GM12878 (cell line): ENCODE measurements at regions not wholly inside any gene's neighbourhood (a gene's known extent, or its start where the extent isn't known, plus 50 kb on each side); places are given as distances from the start of the nearest gene placed in this dataset.

ENCODE experiments used
- ATAC-seq: fragments of 200-7000 bp; cut with Tn5 transposase; 3 replicates; pipeline ENCODE4 v1.9.1; 2020; ENCODE audit warnings: mild to moderate bottlenecking, moderate library complexity
- BruUV-seq: library from RNA; stranded (reverse); fragments of 400-500 nt; replicated peaks from 2 replicates; lab custom pipeline; 2021; lab: Mats Ljungman, UMichigan
- CTCF ChIA-PET: fragments of 300-600 bp; sonication (Branson Sonifier 250); formaldehyde crosslinking; extraction: SDS; loops from one replicate; lab custom pipeline; 2021; ENCODE audit warnings: inconsistent platforms; lab: Yijun Ruan, JAX
- POLR2A ChIA-PET: fragments of 350-600 bp; formaldehyde crosslinking; extraction: SDS; loops from one replicate; lab custom pipeline; 2021; ENCODE audit warnings: inconsistent platforms; lab: Charles Lee
- RAD21 ChIA-PET: fragments of 300-600 bp; sonication (Branson Sonifier 250); formaldehyde crosslinking; loops from one replicate; lab custom pipeline; 2023; ENCODE audit warnings: antibody characterized with exemption; ENCODE audit not compliant: unreplicated experiment; lab: Charles Lee
- SMC1A ChIA-PET: fragments of 300-600 bp; sonication (Branson Sonifier 250); formaldehyde crosslinking; loops from one replicate; lab custom pipeline; 2023; ENCODE audit not compliant: unreplicated experiment, uncharacterized antibody; lab: Charles Lee
- DNase-seq: peaks from one replicate; pipeline ENCODE4 v3.0.0-alpha.2; 2011; ENCODE audit warnings: low read depth, low spot score
- FAIRE-seq: peaks from 3 replicates; lab custom pipeline; 2011; peaks lifted over from hg19 to GRCh38; lab: Jason Lieb, UNC
- H2AFZ ChIP-seq: 2 replicates; pipeline ENCODE4 v1.6.0; 2011; ENCODE audit warnings: low read depth, low read length, control low read depth; ENCODE audit not compliant: control insufficient read depth
- H3K27ac ChIP-seq: 2 replicates; pipeline ENCODE4 v1.5.1; 2011; ENCODE audit warnings: control low read depth; ENCODE audit not compliant: control insufficient read depth, insufficient read depth
- H3K27me3 ChIP-seq, 2 experiments: replicated peaks in 1 of 2; 2 replicates each; pipeline versions ENCODE4 v1.6.0 to v1.6.1; 2011; ENCODE audit warnings: low read length in 1 of 2; ENCODE audit not compliant: control insufficient read depth in 2 of 2, insufficient read depth in 2 of 2
- H3K36me3 ChIP-seq, 2 experiments: 2 replicates each; pipeline ENCODE4 v1.5.1; 2011; ENCODE audit warnings: low read length in 1 of 2; ENCODE audit not compliant: control insufficient read depth in 2 of 2, insufficient read depth in 2 of 2
- H3K4me1 ChIP-seq: 2 replicates; pipeline ENCODE4 v1.6.1; 2011; ENCODE audit warnings: mild to moderate bottlenecking, low read length, moderate library complexity, mixed read lengths; ENCODE audit not compliant: control insufficient read depth, insufficient read depth
- H3K4me2 ChIP-seq: 2 replicates; pipeline ENCODE4 v1.6.0; 2011; ENCODE audit warnings: control low read depth; ENCODE audit not compliant: control insufficient read depth, insufficient read depth
- H3K4me3 ChIP-seq: fragments of 200-600 bp; sonication (generic); 2 replicates; pipeline ENCODE4 v1.5.1; 2016
- H3K79me2 ChIP-seq: 2 replicates; pipeline ENCODE4 v1.6.0; 2011; ENCODE audit warnings: low read length; ENCODE audit not compliant: control insufficient read depth, insufficient read depth
- H3K9ac ChIP-seq: 2 replicates; pipeline ENCODE4 v1.8.0; 2011; ENCODE audit warnings: low read length, control low read depth, mixed read lengths; ENCODE audit not compliant: control insufficient read depth, insufficient read depth
- H3K9me3 ChIP-seq: replicated peaks from 3 replicates; pipeline ENCODE4 v1.5.1; 2011; ENCODE audit warnings: mild to moderate bottlenecking, low read length; ENCODE audit not compliant: control insufficient read depth, insufficient read depth
- H4K20me1 ChIP-seq: 2 replicates; pipeline ENCODE4 v1.6.0; 2011; ENCODE audit not compliant: control insufficient read depth, insufficient read depth
- E2F4 ChIP-seq: IDR thresholded peaks from 2 replicates; pipeline ENCODE4 v1.6.1; 2012; ENCODE audit warnings: low read depth, low read length, improper control_type of control experiment
- KAT2A ChIP-seq: conservative IDR thresholded peaks from 2 replicates; pipeline ENCODE4 v1.6.1; 2011; ENCODE audit warnings: low read depth, low read length; ENCODE audit not compliant: control insufficient read depth
- LARP7 ChIP-seq: fragments of 450-650 bp; IDR thresholded peaks from 2 replicates; pipeline ENCODE4 v1.6.1; 2017; ENCODE audit warnings: mild to moderate bottlenecking
- NR2F1 ChIP-seq: fragments of 450-650 bp; conservative IDR thresholded peaks from 2 replicates; pipeline ENCODE4 v1.6.1; 2017; ENCODE audit warnings: mild to moderate bottlenecking
- REST ChIP-seq: IDR thresholded peaks from 2 replicates; pipeline ENCODE4 v1.6.1; 2012; ENCODE audit warnings: mild to moderate bottlenecking, low read depth, low read length
- RFX5 ChIP-seq: IDR thresholded peaks from 2 replicates; pipeline ENCODE4 v1.6.1; 2011; ENCODE audit warnings: low read depth, low read length, improper control_type of control experiment
- SIN3A ChIP-seq: IDR thresholded peaks from 2 replicates; pipeline ENCODE4 v1.6.1; 2012; ENCODE audit warnings: low read depth, low read length, improper control_type of control experiment
- SPI1 ChIP-seq: IDR thresholded peaks from 2 replicates; pipeline ENCODE4 v1.6.1; 2011; ENCODE audit warnings: low read depth, mild to moderate bottlenecking, low read length, moderate library complexity, borderline replicate concordance; ENCODE audit not compliant: insufficient read depth
- SRF ChIP-seq, 2 experiments: IDR thresholded peaks; 2 replicates each; pipeline ENCODE4 v1.6.1; 2011; ENCODE audit warnings: low read depth in 2 of 2, low read length in 2 of 2, mild to moderate bottlenecking in 1 of 2, moderate library complexity in 1 of 2
- ZNF217 ChIP-seq: fragments of 450-650 bp; IDR thresholded peaks from 2 replicates; pipeline ENCODE4 v1.6.1; 2017; ENCODE audit warnings: antibody characterized with exemption, mild to moderate bottlenecking
- ZZZ3 ChIP-seq: IDR thresholded peaks from 2 replicates; pipeline ENCODE4 v1.6.1; 2011; ENCODE audit warnings: low read depth; ENCODE audit not compliant: control insufficient read depth, insufficient read length
- WGBS: methylation state at CpG from one replicate; pipeline ENCODE4 v1.1.6; 2016; ENCODE audit warnings: low lambda C conversion rate; ENCODE audit not compliant: insufficient replicate concordance, insufficient coverage; ENCODE audit errors: missing lambda C conversion rate; 5-methylcytosine and 5-hydroxymethylcytosine counted together
- in situ Hi-C: fragments of 300-500 bp; cut with MboI; formaldehyde crosslinking; loops from 9 replicates; pipeline ENCODE4 v1.14.3; 2018; ENCODE audit warnings: mixed read lengths
- intact Hi-C: fragments of 100-400 bp; cut with micrococcal nuclease; formaldehyde crosslinking; loops from one replicate; pipeline ENCODE4 v1.14.2; 2022; ENCODE audit not compliant: unreplicated experiment
- TF ChIP-seq, protein P1 (sequence below): fragments of 450-650 bp; IDR thresholded peaks from 2 replicates; pipeline ENCODE4 v1.6.1; 2016; ENCODE audit warnings: mild to moderate bottlenecking
- TF ChIP-seq, protein P2 (sequence below): fragments of 450-650 bp; IDR thresholded peaks from 2 replicates; pipeline ENCODE4 v1.6.1; 2017; ENCODE audit warnings: antibody characterized with exemption, mild to moderate bottlenecking, moderate library complexity
- TF ChIP-seq, protein P3 (sequence below): IDR thresholded peaks from 2 replicates; pipeline ENCODE4 v1.6.1; 2012; ENCODE audit warnings: low read length, inconsistent platforms

GRCh38 chr22:48241658-48242057, 1479.2 kb downstream of the TBC1D22A start (continued):
- TF ChIP-seq, protein P1, sequence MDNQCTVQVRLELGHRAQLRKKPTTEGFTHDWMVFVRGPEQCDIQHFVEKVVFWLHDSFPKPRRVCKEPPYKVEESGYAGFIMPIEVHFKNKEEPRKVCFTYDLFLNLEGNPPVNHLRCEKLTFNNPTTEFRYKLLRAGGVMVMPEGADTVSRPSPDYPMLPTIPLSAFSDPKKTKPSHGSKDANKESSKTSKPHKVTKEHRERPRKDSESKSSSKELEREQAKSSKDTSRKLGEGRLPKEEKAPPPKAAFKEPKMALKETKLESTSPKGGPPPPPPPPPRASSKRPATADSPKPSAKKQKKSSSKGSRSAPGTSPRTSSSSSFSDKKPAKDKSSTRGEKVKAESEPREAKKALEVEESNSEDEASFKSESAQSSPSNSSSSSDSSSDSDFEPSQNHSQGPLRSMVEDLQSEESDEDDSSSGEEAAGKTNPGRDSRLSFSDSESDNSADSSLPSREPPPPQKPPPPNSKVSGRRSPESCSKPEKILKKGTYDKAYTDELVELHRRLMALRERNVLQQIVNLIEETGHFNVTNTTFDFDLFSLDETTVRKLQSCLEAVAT: no peak
- TF ChIP-seq RFX5: no peak

DNA sequence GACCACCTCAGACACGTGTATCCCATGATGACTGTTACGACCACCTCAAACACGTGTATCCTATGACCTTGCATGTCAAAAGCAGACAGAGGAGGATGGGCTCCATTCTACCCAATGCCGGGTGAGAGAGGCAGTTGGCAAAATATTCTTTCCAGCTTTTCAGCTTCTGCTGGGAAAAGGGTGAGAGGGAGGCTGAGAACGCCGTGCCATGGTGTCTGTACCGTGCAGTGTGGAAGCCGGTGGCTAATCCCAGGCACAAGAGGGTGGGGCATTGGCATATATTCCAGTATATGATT, 1478.4 kb downstream of the TBC1D22A start:
- RAD21 ChIA-PET: no interaction called here
- WGBS: 55% methylated on average over 8 of the region's 8 CpGs
- POLR2A ChIA-PET: no interaction called here
- TF ChIP-seq SRF (IDR thresholded peaks at IDR 0.05; ENCODE audit: low read depth in 2 of 2, low read length in 2 of 2) (no peak), SIN3A (no peak), REST (no peak), LARP7 (no peak), E2F4 (no peak), NR2F1 (no peak), SPI1 (no peak), ZZZ3 (no peak), KAT2A (no peak), ZNF217 (no peak)
- TF ChIP-seq, protein P2, sequence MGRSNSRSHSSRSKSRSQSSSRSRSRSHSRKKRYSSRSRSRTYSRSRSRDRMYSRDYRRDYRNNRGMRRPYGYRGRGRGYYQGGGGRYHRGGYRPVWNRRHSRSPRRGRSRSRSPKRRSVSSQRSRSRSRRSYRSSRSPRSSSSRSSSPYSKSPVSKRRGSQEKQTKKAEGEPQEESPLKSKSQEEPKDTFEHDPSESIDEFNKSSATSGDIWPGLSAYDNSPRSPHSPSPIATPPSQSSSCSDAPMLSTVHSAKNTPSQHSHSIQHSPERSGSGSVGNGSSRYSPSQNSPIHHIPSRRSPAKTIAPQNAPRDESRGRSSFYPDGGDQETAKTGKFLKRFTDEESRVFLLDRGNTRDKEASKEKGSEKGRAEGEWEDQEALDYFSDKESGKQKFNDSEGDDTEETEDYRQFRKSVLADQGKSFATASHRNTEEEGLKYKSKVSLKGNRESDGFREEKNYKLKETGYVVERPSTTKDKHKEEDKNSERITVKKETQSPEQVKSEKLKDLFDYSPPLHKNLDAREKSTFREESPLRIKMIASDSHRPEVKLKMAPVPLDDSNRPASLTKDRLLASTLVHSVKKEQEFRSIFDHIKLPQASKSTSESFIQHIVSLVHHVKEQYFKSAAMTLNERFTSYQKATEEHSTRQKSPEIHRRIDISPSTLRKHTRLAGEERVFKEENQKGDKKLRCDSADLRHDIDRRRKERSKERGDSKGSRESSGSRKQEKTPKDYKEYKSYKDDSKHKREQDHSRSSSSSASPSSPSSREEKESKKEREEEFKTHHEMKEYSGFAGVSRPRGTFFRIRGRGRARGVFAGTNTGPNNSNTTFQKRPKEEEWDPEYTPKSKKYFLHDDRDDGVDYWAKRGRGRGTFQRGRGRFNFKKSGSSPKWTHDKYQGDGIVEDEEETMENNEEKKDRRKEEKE: no peak
- TF ChIP-seq, protein P3, sequence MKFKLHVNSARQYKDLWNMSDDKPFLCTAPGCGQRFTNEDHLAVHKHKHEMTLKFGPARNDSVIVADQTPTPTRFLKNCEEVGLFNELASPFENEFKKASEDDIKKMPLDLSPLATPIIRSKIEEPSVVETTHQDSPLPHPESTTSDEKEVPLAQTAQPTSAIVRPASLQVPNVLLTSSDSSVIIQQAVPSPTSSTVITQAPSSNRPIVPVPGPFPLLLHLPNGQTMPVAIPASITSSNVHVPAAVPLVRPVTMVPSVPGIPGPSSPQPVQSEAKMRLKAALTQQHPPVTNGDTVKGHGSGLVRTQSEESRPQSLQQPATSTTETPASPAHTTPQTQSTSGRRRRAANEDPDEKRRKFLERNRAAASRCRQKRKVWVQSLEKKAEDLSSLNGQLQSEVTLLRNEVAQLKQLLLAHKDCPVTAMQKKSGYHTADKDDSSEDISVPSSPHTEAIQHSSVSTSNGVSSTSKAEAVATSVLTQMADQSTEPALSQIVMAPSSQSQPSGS: no peak

More for the DNA sequence above, 1478.4 kb downstream of the TBC1D22A start:
- no peaks in the 10 kb centered on the region; the same call in 2 of the 3 replicates for H3K9me3 ChIP-seq
- ChIA-PET CTCF (no interaction called here), SMC1A (no interaction called here)
- in situ Hi-C loops: no loop called here
- DNase-seq (no peak), FAIRE-seq (no peak), ATAC-seq (no peak)
- intact Hi-C loops: no loop called here
- H3K79me2 ChIP-seq: no peaks in the 10 kb centered on the region
- H3K4me1 ChIP-seq: no peaks in the 10 kb centered on the region
- no peaks in the 10 kb centered on the region for H3K36me3 ChIP-seq
- H4K20me1 ChIP-seq: no peaks in the 10 kb centered on the region
- no peak overlapping the region for H2AFZ ChIP-seq
- H3K4me3 ChIP-seq: no peak overlapping the region
- no peak overlapping the region for H3K27ac ChIP-seq
- H3K9ac ChIP-seq: no peak overlapping the region
- BruUV-seq: no TSS peak
- no peak overlapping the region for H3K4me2 ChIP-seq
- no peaks in the 10 kb centered on the region for H3K27me3 ChIP-seq
